ENCODE measurements at regions not wholly inside any gene's neighbourhood (a gene's known extent, or its start where the extent isn't known, plus 50 kb on each side); places are given as distances from the start of the nearest gene placed in this dataset.

GRCh38 chr6:164101859-164102258, 687.3 kb downstream of the QKI start:
- TF ChIP-seq CTCF (IDR thresholded peaks at IDR 0.05; ENCODE audit: low read depth, low read length, poor library complexity, severe bottlenecking) = no peak
- no peak for TF ChIP-seq EZH2phosphoT487 (IDR thresholded peaks at IDR 0.05; ENCODE audit: borderline replicate concordance, low read length)
- no peak overlapping the region for H3K27ac ChIP-seq (ENCODE audit: low read depth, low read length)
- no peak overlapping the region for H3K4me3 ChIP-seq (ENCODE audit: low read length)
- H3K4me1 ChIP-seq (ENCODE audit: control insufficient read depth, low read length) = no peaks in the 10 kb centered on the region
- no peaks in the 10 kb centered on the region for H4K20me1 ChIP-seq (ENCODE audit: control insufficient read depth, insufficient read depth, low read depth, low read length)
- H3K4me2 ChIP-seq (ENCODE audit: low read length) = no peak overlapping the region
- no peaks in the 10 kb centered on the region for H3K9me2 ChIP-seq (replicated peaks; ENCODE audit: control insufficient read depth, low read length)
- no peaks in the 10 kb centered on the region for H3F3A ChIP-seq (ENCODE audit: control insufficient read depth, insufficient read depth)
- no peaks in the 10 kb centered on the region for H3K9me3 ChIP-seq (ENCODE audit: control insufficient read depth, insufficient read depth, low read length)
- H3K27me3 ChIP-seq (ENCODE audit: control insufficient read depth, low read length) = no peaks in the 10 kb centered on the region
- H3K36me3 ChIP-seq (ENCODE audit: control insufficient read depth, low read length) = no peaks in the 10 kb centered on the region
- no peaks in the 10 kb centered on the region for H3K79me2 ChIP-seq (ENCODE audit: control insufficient read depth, low read length)

- Histone ChIP-seq H4K20me1 (ENCODE audit: control insufficient read depth, insufficient read depth, low read depth, low read length) (no peaks in the 10 kb centered on the region), H3K4me1 (ENCODE audit: control insufficient read depth, low read length) (no peaks in the 10 kb centered on the region), H3K27me3 (ENCODE audit: control insufficient read depth, low read length) (no peaks in the 10 kb centered on the region), H3K79me2 (ENCODE audit: control insufficient read depth, low read length) (no peaks in the 10 kb centered on the region), H3K9me3 (ENCODE audit: control insufficient read depth, insufficient read depth, low read length) (no peaks in the 10 kb centered on the region), H3K27ac (ENCODE audit: low read depth, low read length) (no peak overlapping the region), H3K9me2 (replicated peaks; ENCODE audit: control insufficient read depth, low read length) (no peaks in the 10 kb centered on the region), H3K36me3 (ENCODE audit: control insufficient read depth, low read length) (no peaks in the 10 kb centered on the region), H3K4me2 (ENCODE audit: low read length) (no peak overlapping the region), H3F3A (ENCODE audit: control insufficient read depth, insufficient read depth) (no peaks in the 10 kb centered on the region), H3K4me3 (ENCODE audit: low read length) (no peak overlapping the region)
- TF ChIP-seq CTCF (IDR thresholded peaks at IDR 0.05; ENCODE audit: low read depth, low read length, poor library complexity, severe bottlenecking) (no peak), EZH2phosphoT487 (IDR thresholded peaks at IDR 0.05; ENCODE audit: borderline replicate concordance, low read length) (no peak)
Measured at GRCh38 chr6:164099269-164099865, 684.8 kb downstream of the QKI start.

- Histone ChIP-seq H3K9me2 (replicated peaks; ENCODE audit: control insufficient read depth, low read length) (no peaks in the 10 kb centered on the region), H4K20me1 (ENCODE audit: control insufficient read depth, insufficient read depth, low read depth, low read length) (no peaks in the 10 kb centered on the region), H3K27me3 (ENCODE audit: control insufficient read depth, low read length) (no peaks in the 10 kb centered on the region), H3K4me1 (ENCODE audit: control insufficient read depth, low read length) (no peaks in the 10 kb centered on the region), H3K27ac (ENCODE audit: low read depth, low read length) (no peak overlapping the region), H3F3A (ENCODE audit: control insufficient read depth, insufficient read depth) (no peaks in the 10 kb centered on the region), H3K9me3 (ENCODE audit: control insufficient read depth, insufficient read depth, low read length) (no peaks in the 10 kb centered on the region), H3K4me3 (ENCODE audit: low read length) (no peak overlapping the region), H3K36me3 (ENCODE audit: control insufficient read depth, low read length) (no peaks in the 10 kb centered on the region), H3K4me2 (ENCODE audit: low read length) (no peak overlapping the region), H3K79me2 (ENCODE audit: control insufficient read depth, low read length) (no peaks in the 10 kb centered on the region)
- no peak for TF ChIP-seq CTCF (IDR thresholded peaks at IDR 0.05; ENCODE audit: low read depth, low read length, poor library complexity, severe bottlenecking)
Measured at GRCh38 chr6:164098857-164099267, 684.3 kb downstream of the QKI start.
